MCF 10A (cell line): ENCODE measurements at regions not wholly inside any gene's neighbourhood (a gene's known extent, or its start where the extent isn't known, plus 50 kb on each side); places are given as distances from the start of the nearest gene placed in this dataset.

ENCODE experiments used
- BruUV-seq: library from RNA; stranded (reverse); fragments of 400-500 nt; replicated peaks from 2 replicates; lab custom pipeline; 2021; lab: Mats Ljungman, UMichigan
- CTCF ChIA-PET: fragments of 300-600 bp; sonication (Branson Sonifier 250); formaldehyde crosslinking; extraction: SDS; loops from one replicate; lab custom pipeline; 2021; ENCODE audit warnings: antibody characterized with exemption, inconsistent platforms; lab: Yijun Ruan, JAX
- POLR2A ChIA-PET: fragments of 300-600, 350-650 bp; sonication (Branson Sonifier 250); formaldehyde crosslinking; extraction: SDS; loops from one replicate; lab custom pipeline; 2020; ENCODE audit warnings: antibody characterized with exemption, inconsistent platforms; lab: Yijun Ruan, JAX
- DNase-seq: peaks from one replicate; pipeline ENCODE4 v3.0.0-alpha.2; 2018; ENCODE audit not compliant: unreplicated experiment
- H3K27ac Mint-ChIP-seq: one replicate; pipeline ENCODE4 v1.8.0; 2022; ENCODE audit warnings: mild to moderate bottlenecking, low read depth, mixed read lengths; ENCODE audit not compliant: unreplicated experiment
- H3K27me3 Mint-ChIP-seq: one replicate; pipeline ENCODE4 v1.8.0; 2022; ENCODE audit warnings: mixed read lengths; ENCODE audit not compliant: insufficient read depth, unreplicated experiment
- H3K36me3 Mint-ChIP-seq: one replicate; pipeline ENCODE4 v1.8.0; 2022; ENCODE audit warnings: mild to moderate bottlenecking, moderate library complexity, mixed read lengths; ENCODE audit not compliant: insufficient read depth, unreplicated experiment
- H3K4me1 Mint-ChIP-seq: one replicate; pipeline ENCODE4 v1.8.0; 2022; ENCODE audit warnings: mixed read lengths; ENCODE audit not compliant: insufficient read depth, unreplicated experiment
- H3K4me3 Mint-ChIP-seq: one replicate; pipeline ENCODE4 v1.8.0; 2022; ENCODE audit warnings: mild to moderate bottlenecking, moderate library complexity, mixed read lengths; ENCODE audit not compliant: unreplicated experiment
- H3K9me3 Mint-ChIP-seq: one replicate; pipeline ENCODE4 v1.8.0; 2022; ENCODE audit warnings: mixed read lengths; ENCODE audit not compliant: unreplicated experiment
- CTCF ChIP-seq: fragments of 200-600 bp; IDR thresholded peaks from one replicate; pipeline ENCODE4 v1.8.0; 2022; ENCODE audit warnings: antibody characterized with exemption, mild to moderate bottlenecking; ENCODE audit not compliant: unreplicated experiment
- intact Hi-C: fragments of 100-400 bp; cut with micrococcal nuclease; formaldehyde crosslinking; loops from 2 replicates; pipeline ENCODE4 v1.14.1; 2022

DNA sequence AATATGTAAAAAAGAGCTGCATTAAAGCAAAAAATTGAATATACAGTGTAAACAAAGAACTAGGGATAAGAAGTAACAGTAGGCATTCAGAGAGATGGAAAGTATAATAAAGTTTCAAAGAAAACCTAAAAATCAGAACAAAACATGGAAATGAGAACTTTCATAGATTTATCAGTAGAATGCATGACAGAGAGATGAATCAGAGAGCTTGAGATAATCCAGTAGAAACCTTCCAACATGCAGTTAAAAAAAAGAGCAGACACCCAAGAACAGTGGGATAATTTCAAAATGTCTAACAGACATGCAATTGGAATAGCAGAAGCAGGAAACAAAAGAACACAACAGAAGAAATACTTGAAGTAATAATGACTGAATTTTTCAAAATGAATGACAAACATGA, 1384.2 kb downstream of the CDH11 start:
- H3K4me3 Mint-ChIP-seq, result no peak overlapping the region
- no peak for TF ChIP-seq CTCF
- intact Hi-C loops, result no loop called here

GRCh38 chr16:63735456-63735855, 1386.4 kb downstream of the CDH11 start:
- TF ChIP-seq CTCF, result no peak
- no peak overlapping the region for H3K27ac Mint-ChIP-seq
- peaks cover 5% of the 10 kb centered on the region for H3K4me1 Mint-ChIP-seq
- H3K27me3 Mint-ChIP-seq, result no peaks in the 10 kb centered on the region
- BruUV-seq, result no TSS peak
- H3K36me3 Mint-ChIP-seq, result no peaks in the 10 kb centered on the region
- no peak overlapping the region for H3K4me3 Mint-ChIP-seq
- ChIA-PET CTCF (no interaction called here), POLR2A (no interaction called here)
- intact Hi-C loops, result no loop called here
- DNase-seq, result no peak
- peaks cover 23% of the 10 kb centered on the region for H3K9me3 Mint-ChIP-seq

More for the DNA sequence above, 1384.2 kb downstream of the CDH11 start:
- BruUV-seq, result no TSS peak
- H3K9me3 Mint-ChIP-seq, result peaks cover 16% of the 10 kb centered on the region
- no peaks in the 10 kb centered on the region for H3K27me3 Mint-ChIP-seq
- ChIA-PET CTCF (no interaction called here), POLR2A (interaction anchor here (1.0 kb wide), 1 partner anchor 21 kb away, joined by 3 read pairs; no protein-coding TSS in a partner anchor)
- H3K4me1 Mint-ChIP-seq, result peaks cover 5% of the 10 kb centered on the region
- H3K27ac Mint-ChIP-seq, result no peak overlapping the region
- H3K36me3 Mint-ChIP-seq, result no peaks in the 10 kb centered on the region
- no peak for DNase-seq

- H3K27ac Mint-ChIP-seq, result no peak overlapping the region
- ChIA-PET POLR2A (no interaction called here), CTCF (interaction anchor here (0.6 to 2.1 kb wide), 11 partner anchors 9 to 1393 kb away, joined by 3 to 6 read pairs (median 4); no protein-coding TSS in a partner anchor)
- no peaks in the 10 kb centered on the region for H3K36me3 Mint-ChIP-seq
- H3K4me1 Mint-ChIP-seq, result no peaks in the 10 kb centered on the region
- BruUV-seq, result no TSS peak
- intact Hi-C loops, result loop anchor here (10.0 kb wide), 2 partner anchors 334 to 1394 kb away; no protein-coding TSS in a partner anchor
- DNase-seq, result no peak
- H3K9me3 Mint-ChIP-seq, result peaks cover 15% of the 10 kb centered on the region
- no peaks in the 10 kb centered on the region for H3K27me3 Mint-ChIP-seq
- no peak for TF ChIP-seq CTCF
- no peak overlapping the region for H3K4me3 Mint-ChIP-seq
Measured at GRCh38 chr16:63720848-63721247, 1401.0 kb downstream of the CDH11 start.

DNA sequence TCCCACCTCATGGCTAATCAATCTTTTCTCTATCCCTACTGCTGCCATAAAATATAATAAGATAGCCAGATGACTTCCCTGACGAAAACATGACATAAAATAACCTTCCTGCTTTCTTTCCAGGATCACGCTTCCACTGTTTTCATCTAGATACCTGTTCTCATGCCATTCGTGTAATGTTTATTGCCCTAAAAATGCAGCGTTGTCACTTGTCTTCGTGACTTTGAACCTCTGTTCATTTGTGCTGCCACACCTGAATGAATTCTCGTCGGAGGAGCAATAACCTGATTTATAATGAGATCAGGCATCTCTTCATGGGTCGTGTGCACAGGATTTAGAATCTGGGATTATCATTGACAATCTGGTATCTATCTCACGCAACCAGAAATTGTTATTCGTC, 1401.9 kb downstream of the CDH11 start:
- POLR2A ChIA-PET, result no interaction called here
- no peak overlapping the region for H3K27ac Mint-ChIP-seq
- H3K4me1 Mint-ChIP-seq, result no peaks in the 10 kb centered on the region
- no peaks in the 10 kb centered on the region for H3K36me3 Mint-ChIP-seq
- intact Hi-C loops, result loop anchor here (10.0 kb wide), 2 partner anchors 335 to 1395 kb away; no protein-coding TSS in a partner anchor
- H3K27me3 Mint-ChIP-seq, result no peaks in the 10 kb centered on the region
- H3K4me3 Mint-ChIP-seq, result no peak overlapping the region
- CTCF ChIA-PET, result interaction anchor here (0.6 to 2.1 kb wide), 6 partner anchors 10 to 370 kb away, joined by 3 to 6 read pairs (median 3); no protein-coding TSS in a partner anchor
- TF ChIP-seq CTCF, result no peak
- H3K9me3 Mint-ChIP-seq, result peaks cover 9% of the 10 kb centered on the region
- no TSS peak for BruUV-seq
- no peak for DNase-seq
